ENCODE measurements at regions not wholly inside any gene's neighbourhood (a gene's known extent, or its start where the extent isn't known, plus 50 kb on each side); places are given as distances from the start of the nearest gene placed in this dataset.

- DNase-seq (ENCODE audit: low read depth in 1 of 2, low spot score in 1 of 2): no peak
Observed at GRCh38 chr13:107866032-107866940, 349.1 kb downstream of the LIG4 start.

DNA sequence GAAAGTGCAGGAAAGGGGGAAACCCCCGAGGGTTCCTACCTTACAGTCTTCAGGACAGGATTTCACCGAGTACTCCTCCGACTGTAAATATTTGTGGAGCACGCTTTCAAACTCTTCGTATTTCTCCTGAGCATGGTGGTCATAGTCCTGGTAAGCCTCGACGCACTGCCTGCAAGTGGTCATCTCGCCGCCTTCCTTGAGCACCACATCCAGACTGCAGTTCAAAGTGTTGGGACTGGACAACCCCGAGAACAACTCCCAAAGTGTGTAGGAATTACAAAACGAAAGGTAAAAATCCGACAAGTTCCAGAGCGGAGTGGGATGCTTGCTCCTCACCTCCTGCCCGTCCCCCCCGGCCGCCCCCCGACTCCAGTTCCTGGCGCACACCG lies 349.7 kb downstream of the LIG4 start:
- no peak for DNase-seq (ENCODE audit: low read depth in 1 of 2, low spot score in 1 of 2)

- no peak for DNase-seq (ENCODE audit: low read depth in 1 of 2, low spot score in 1 of 2)
Observed at GRCh38 chr13:107865318-107865575, 350.1 kb downstream of the LIG4 start.

DNA sequence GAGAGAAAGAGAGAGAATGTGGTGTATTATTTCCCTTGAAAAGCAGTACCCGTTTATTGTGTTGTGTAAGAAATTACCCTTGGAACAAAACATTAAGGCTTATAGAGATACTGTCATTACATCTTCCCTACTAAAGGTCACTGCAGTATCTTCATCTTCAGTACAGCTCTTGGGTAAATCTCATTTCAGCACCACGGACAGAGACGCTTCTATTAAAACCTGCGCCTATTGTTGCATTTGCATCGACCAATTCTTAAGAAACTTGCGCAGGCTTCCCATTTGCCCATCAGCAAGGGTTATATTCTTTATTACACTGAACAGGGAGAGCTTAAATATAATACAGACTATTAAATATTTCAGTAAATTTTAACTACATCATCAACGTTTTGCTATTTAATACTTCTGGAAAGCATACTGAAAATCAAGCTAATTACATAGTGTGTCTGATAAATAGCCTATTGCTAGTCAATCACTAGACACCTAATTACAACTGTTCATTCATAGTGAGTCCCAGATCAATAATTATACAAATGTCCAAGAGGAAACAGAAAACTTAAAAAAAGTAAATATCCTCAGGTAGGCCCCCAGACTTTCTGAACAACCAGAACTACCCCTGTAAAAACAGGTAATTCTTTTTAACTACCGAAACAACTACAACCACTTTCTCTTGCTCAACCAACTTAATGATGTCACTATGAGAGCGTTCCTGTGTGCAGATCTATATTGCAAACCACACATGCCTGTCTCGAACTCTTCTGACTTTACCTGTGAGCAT lies 350.6 kb downstream of the LIG4 start:
- DNase-seq (ENCODE audit: low read depth in 1 of 2, low spot score in 1 of 2): no peak

GRCh38 chr13:107860284-107860683 lies 355.1 kb downstream of the LIG4 start:
- DNase-seq (ENCODE audit: low read depth in 1 of 2, low spot score in 1 of 2): no peak

- DNase-seq (ENCODE audit: low read depth in 1 of 2, low spot score in 1 of 2): no peak
Observed at GRCh38 chr13:107854880-107855279, 360.5 kb downstream of the LIG4 start.

GRCh38 chr13:107852072-107852471 lies 363.3 kb downstream of the LIG4 start:
- no peak for DNase-seq (ENCODE audit: low read depth in 1 of 2, low spot score in 1 of 2)

DNA sequence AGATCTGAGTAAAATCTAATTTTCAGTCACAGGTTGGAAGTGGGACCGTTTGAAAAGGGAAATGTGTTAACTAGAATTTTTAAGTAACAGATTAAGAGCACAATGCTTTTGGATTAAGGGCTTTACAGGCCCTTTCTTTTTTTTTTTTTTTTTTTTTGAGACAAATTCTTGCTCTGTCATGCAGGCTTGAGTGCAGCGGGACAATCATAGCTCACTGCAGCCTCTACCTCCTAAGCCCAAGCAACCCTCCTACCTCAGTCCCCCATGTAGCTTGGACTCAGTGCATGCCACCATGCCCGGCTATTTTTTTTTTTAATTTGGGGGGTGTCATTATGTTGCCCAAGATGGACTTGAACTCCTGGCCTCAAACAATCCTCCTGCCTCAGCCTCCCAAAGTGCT lies 363.7 kb downstream of the LIG4 start:
- no peak for DNase-seq (ENCODE audit: low read depth in 1 of 2, low spot score in 1 of 2)

DNA sequence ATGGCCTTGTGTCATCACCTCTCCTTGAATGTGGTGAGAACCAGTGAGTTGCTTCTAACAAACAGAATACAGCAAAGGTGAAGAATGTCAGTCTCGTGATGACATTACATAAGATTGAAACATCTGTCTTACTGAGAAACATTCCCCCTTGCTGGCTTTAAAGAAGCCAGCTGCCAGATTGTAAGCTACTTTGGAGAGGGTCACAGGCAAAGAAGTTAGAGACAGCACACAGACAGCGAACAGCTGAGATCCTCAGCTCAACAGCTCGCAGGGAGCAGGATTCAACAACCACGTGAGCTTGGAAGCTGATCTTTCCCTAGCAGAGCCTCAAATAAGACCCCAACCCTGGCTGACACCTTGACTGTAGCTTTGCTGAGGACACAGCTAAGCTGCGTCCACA lies 367.9 kb downstream of the LIG4 start:
- no peak for DNase-seq (ENCODE audit: low read depth in 1 of 2, low spot score in 1 of 2)

DNA sequence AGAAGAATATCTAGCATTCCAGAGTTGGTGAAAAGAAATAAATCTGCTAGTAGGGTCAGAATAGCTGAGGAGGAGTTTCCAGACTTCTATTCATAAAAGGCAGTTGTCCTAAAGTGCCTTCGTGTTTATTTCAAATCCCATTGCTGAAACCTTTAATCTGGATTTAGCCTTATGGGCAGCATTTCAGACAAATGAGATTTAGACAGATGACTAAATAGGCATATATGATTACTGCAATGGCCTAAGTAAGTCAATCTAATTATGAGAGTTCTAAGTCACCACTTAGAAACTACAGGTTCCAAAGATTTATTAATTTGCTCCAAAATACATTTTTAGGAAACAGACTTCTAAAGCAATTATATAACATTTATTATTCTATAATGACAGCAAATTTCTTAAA lies 368.7 kb downstream of the LIG4 start:
- DNase-seq (ENCODE audit: low read depth in 1 of 2, low spot score in 1 of 2): no peak

DNA sequence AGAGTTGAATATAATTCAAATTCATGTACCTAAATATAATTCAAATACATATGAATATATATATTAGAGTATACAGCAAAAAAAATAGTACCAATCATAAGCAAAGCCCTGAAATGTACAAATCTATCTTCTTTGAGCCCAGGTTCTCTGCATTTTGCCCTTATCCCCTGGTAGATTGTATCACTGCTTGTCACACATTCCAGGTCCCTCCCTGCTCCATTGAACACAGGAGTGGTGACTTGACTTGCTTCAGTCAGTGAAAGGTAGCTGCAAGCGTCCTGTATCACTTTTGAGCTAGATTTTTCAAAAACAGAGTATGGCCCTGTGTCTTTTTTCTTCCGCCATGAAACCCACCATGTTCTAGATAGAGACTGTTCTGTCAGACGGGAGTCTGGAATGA lies 369.4 kb downstream of the LIG4 start:
- DNase-seq (ENCODE audit: low read depth in 1 of 2, low spot score in 1 of 2): no peak

DNA sequence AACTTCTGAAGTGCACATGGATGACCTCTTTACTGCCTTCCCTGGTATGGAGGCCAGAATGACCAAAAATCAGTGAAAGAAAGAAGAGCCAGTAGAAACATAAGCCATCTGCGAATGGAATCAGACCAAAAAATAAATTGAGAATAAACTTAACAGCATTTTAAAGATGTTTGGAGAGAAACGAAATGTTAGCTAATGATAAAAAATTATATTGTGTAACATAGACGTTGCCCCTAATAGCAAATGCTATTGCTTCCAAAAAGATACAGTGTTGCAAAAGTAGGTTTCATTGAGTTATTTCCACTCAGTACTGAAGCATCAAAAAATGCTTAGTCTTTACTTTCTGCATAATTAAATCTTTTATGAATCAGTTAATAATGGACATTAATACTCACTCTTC lies 371.7 kb downstream of the LIG4 start:
- DNase-seq (ENCODE audit: low read depth in 1 of 2, low spot score in 1 of 2): no peak

GRCh38 chr13:107843281-107843680 lies 372.1 kb downstream of the LIG4 start:
- no peak for DNase-seq (ENCODE audit: low read depth in 1 of 2, low spot score in 1 of 2)

DNA sequence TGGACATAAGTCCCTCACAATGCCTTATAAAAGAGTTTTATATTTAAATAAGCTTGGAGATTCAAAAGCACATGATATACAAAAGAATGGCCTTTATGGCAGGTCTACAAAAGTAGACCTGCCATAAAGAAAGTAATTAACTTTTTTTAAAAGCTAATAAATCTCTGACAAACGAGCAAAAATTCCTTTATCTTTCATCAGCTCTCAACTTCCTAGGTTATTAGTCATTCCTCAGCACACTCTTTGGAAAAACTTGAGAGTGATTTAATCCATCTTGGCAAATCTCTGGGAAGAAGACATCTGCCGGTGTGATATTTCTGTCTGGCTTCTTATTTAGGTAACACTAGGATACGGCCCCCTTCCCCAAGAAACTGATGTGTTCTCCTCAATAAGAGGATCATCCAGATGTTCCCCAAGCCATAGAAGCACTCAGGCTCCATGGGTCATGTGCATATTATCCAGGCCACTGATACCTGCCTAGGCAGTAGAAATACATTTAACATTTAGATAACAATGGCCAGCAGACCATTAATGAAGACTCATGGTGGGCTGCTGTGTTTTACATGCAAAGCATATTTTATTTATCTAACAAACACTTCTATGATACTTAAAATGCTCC lies 372.7 kb downstream of the LIG4 start:
- no peak for DNase-seq (ENCODE audit: low read depth in 1 of 2, low spot score in 1 of 2)

DNA sequence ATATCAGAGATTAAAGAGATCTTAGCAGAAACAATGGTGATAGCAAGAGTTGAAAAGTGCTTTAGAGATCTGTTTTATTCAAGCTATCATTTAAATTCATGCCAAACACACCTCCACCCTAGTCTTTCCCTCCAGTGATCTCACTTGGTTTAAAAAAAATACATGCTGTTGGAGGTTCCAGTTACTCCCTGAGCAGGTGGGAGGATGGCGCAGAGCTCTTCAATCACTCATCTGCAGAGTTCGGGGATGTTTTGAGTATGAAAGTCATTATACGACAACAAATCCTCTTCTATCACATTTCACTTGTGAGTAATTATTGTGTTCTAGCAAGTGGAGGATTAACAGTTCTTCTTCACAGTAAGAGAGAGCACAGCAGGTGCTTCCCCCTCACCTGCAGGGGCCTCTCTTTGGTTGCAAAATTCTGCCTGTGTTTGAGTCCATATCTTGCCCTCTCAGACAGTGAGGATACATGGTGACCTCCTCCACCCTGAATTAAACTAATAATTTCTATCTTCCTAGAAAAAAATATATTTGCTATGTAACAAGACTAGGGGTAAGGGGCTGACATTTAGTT lies 376.7 kb downstream of the LIG4 start:
- no peak for DNase-seq (ENCODE audit: low read depth in 1 of 2, low spot score in 1 of 2)

DNA sequence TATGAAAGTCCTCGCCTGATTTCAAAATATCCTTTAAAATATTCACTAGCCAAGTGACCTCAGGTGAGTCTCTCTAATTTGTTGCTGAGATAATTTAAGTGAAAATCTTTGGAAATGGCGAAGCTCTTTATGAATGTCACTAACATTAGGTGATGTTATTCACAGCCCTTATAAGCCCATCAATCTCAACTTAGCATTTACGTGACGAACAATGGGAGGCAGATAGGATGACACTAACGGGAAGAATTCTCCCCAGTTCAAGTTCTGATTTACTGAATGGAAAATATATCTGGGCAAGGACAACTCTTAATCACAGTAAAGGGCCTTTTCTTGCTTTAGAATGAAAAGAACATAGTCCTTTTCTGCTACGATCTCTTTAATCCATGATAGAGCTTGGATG lies 378.7 kb downstream of the LIG4 start:
- DNase-seq (ENCODE audit: low read depth in 1 of 2, low spot score in 1 of 2): no peak

DNA sequence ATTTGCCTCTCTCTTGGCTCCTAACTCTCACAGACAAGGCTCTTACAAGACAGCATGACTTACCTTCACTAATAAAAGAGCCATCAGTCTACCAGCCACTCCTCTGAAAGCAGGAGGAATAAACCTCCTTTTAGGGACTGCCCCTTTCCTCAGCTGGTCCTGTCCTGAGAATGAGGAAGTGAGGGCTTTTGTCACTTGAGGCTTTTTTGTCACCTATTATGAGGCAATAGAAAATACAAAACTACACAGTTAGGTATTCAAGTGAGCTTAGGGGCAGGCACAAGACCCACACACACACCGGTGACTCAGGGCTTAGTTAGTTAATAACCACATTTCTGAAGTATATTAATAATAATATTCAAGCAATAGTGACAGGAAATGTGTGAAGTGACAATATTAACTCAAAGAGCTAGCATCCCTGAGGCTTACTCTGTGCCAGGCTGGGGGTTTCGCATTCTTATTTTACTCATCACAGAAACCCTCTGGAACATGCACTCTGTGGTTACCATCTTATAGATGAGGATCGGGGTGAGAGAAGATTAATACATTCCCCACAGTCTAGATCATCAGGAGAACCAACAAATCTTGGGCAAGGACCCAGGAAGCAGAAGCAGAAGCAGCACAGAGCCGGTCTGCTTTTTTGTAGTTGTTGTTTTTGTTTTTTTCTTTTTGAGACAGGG lies 379.9 kb downstream of the LIG4 start:
- DNase-seq (ENCODE audit: low read depth in 1 of 2, low spot score in 1 of 2): no peak

- DNase-seq (ENCODE audit: low read depth in 1 of 2, low spot score in 1 of 2): no peak
Observed at GRCh38 chr13:107834717-107835116, 380.6 kb downstream of the LIG4 start.

- DNase-seq (ENCODE audit: low read depth in 1 of 2, low spot score in 1 of 2): no peak
Observed at GRCh38 chr13:107834281-107834680, 381.1 kb downstream of the LIG4 start.

DNA sequence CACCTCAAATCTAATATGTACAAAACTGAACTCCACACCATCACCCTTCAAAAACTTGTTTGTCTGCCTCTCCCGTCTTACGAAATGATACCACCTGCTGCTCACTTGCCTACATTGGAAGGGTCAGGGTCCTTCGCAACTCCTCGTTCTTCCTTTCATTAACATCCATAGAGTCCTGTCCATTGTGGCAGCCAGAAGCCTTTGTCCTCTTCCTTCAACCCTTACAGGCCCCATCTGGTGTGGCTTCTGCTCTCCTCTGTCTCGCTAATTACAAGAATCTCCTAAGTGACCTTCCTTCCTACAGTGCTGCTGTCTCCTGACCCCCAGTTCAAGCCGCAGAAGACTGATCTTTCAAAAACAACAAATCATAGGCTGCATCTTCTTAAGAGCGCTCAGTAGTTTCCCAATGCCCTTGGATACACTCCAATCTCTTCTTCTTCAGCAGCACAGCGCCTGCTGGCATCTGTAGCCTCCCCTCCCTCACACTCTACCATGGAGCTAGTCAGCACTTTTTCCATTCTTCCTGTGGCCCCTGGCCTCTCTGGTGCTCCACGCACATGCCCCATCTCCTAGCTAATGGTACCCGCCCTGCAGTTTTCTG lies 382.7 kb downstream of the LIG4 start:
- no peak for DNase-seq (ENCODE audit: low read depth in 1 of 2, low spot score in 1 of 2)

GRCh38 chr13:107830804-107831203 lies 384.5 kb downstream of the LIG4 start:
- no peak for DNase-seq (ENCODE audit: low read depth in 1 of 2, low spot score in 1 of 2)
